HEK293 (cell line): ENCODE measurements at regions not wholly inside any gene's neighbourhood (a gene's known extent, or its start where the extent isn't known, plus 50 kb on each side); places are given as distances from the start of the nearest gene placed in this dataset.

Experiments used
- CTCF ChIA-PET: fragments of 350-600 bp; formaldehyde crosslinking; extraction: SDS; loops from one replicate; lab custom pipeline; 2021; ENCODE audit warnings: antibody characterized with exemption; lab: Yijun Ruan, JAX
- POLR2A ChIA-PET: fragments of 300-600 bp; formaldehyde crosslinking; extraction: SDS; loops from one replicate; lab custom pipeline; 2020; ENCODE audit warnings: antibody characterized with exemption, inconsistent platforms; lab: Yijun Ruan, JAX
- H3K27ac ChIP-seq: fragments of 200-500 bp; sonication (Bioruptor generic); 2 replicates; pipeline ENCODE4 v1.5.1; 2014; ENCODE audit warnings: low read depth, low read length, control low read depth, inconsistent platforms; ENCODE audit errors: extremely low read depth
- H3K36me3 ChIP-seq, 2 experiments: fragments of 200-500 bp in 1 of 2; sonication (Bioruptor generic) in 1 of 2; 1 replicate in 1 of 2; 2 replicates in 1 of 2; pipeline ENCODE4 v1.5.1; 2014 to 2017; ENCODE audit warnings: inconsistent platforms in 2 of 2, low read length in 2 of 2; ENCODE audit not compliant: control insufficient read depth in 2 of 2, insufficient read depth in 1 of 2
- H3K4me1 ChIP-seq: fragments of 200-500 bp; sonication (Bioruptor generic); 2 replicates; pipeline ENCODE4 v1.5.1; 2014; ENCODE audit warnings: mild to moderate bottlenecking, low read length, inconsistent platforms; ENCODE audit not compliant: control insufficient read depth, insufficient read depth
- H3K4me3 ChIP-seq: 2 replicates; pipeline ENCODE4 v1.5.1; 2011; ENCODE audit warnings: low read depth, mild to moderate bottlenecking, control low read depth, low read length, moderate library complexity
- H3K9me3 ChIP-seq: fragments of 200-500 bp; sonication (Bioruptor generic); 2 replicates; pipeline ENCODE4 v1.5.1; 2014; ENCODE audit warnings: low read depth, low read length, inconsistent platforms; ENCODE audit not compliant: control insufficient read depth, insufficient read depth
- BCL11B ChIP-seq: fragments of 450-650 bp; formaldehyde crosslinking; IDR thresholded peaks from 2 replicates; pipeline ENCODE4 v1.5.1; 2016; ENCODE audit warnings: low read depth, missing biosample characterization, missing genetic modification characterization
- KLF10 ChIP-seq: fragments of 450-650 bp; IDR thresholded peaks from 2 replicates; pipeline ENCODE4 v1.5.1; 2018; ENCODE audit warnings: missing biosample characterization, mild to moderate bottlenecking, missing genetic modification characterization
- MEIS1 ChIP-seq: sonication (generic); formaldehyde crosslinking; IDR thresholded peaks from 2 replicates; pipeline ENCODE4 v1.8.1; 2022; ENCODE audit warnings: missing genetic modification reagents, mild to moderate bottlenecking, borderline replicate concordance
- PRDM1 ChIP-seq: fragments of 450-650 bp; formaldehyde crosslinking; IDR thresholded peaks from 2 replicates; pipeline ENCODE4; 2016; ENCODE audit warnings: missing biosample characterization, missing genetic modification characterization
- PRDM6 ChIP-seq: fragments of 450-650 bp; formaldehyde crosslinking; IDR thresholded peaks from 2 replicates; pipeline ENCODE4 v1.5.1; 2017; ENCODE audit warnings: missing biosample characterization, missing genetic modification characterization
- SP3 ChIP-seq: fragments of 450-650 bp; formaldehyde crosslinking; IDR thresholded peaks from 2 replicates; pipeline ENCODE4 v1.5.1; 2016; ENCODE audit warnings: missing biosample characterization, missing genetic modification characterization
- ZIC2 ChIP-seq: fragments of 450-650 bp; formaldehyde crosslinking; IDR thresholded peaks from 2 replicates; pipeline ENCODE4 v1.5.1; 2016; ENCODE audit warnings: missing biosample characterization, missing genetic modification characterization
- ZNF132 ChIP-seq: fragments of 450-650 bp; formaldehyde crosslinking; IDR thresholded peaks from 2 replicates; pipeline ENCODE4 v1.5.1; 2017; ENCODE audit warnings: missing biosample characterization, missing genetic modification characterization, borderline replicate concordance
- ZNF292 ChIP-seq: fragments of 450-650 bp; formaldehyde crosslinking; IDR thresholded peaks from 2 replicates; pipeline ENCODE4 v1.5.1; 2016; ENCODE audit warnings: low read depth, missing biosample characterization, missing genetic modification characterization, borderline replicate concordance
- ZNF302 ChIP-seq: fragments of 450-650 bp; formaldehyde crosslinking; IDR thresholded peaks from 2 replicates; pipeline ENCODE4 v1.5.1; 2016; ENCODE audit warnings: missing biosample characterization, missing genetic modification characterization, low read depth
- ZNF404 ChIP-seq: fragments of 450-650 bp; formaldehyde crosslinking; IDR thresholded peaks from 2 replicates; pipeline ENCODE4 v1.5.1; 2017; ENCODE audit warnings: missing biosample characterization, missing genetic modification characterization
- ZNF426 ChIP-seq: fragments of 450-650 bp; formaldehyde crosslinking; IDR thresholded peaks from 2 replicates; pipeline ENCODE4 v1.5.1; 2017; ENCODE audit warnings: missing biosample characterization, missing genetic modification characterization, mild to moderate bottlenecking, inconsistent platforms, moderate library complexity
- ZNF514 ChIP-seq: fragments of 450-650 bp; formaldehyde crosslinking; IDR thresholded peaks from 2 replicates; pipeline ENCODE4 v1.5.1; 2016; ENCODE audit warnings: missing biosample characterization, missing genetic modification characterization
- ZNF530 ChIP-seq: fragments of 450-650 bp; formaldehyde crosslinking; IDR thresholded peaks from 2 replicates; pipeline ENCODE4 v1.5.1; 2016; ENCODE audit warnings: low read depth, missing biosample characterization, missing genetic modification characterization
- ZNF660 ChIP-seq: fragments of 450-650 bp; IDR thresholded peaks from 2 replicates; pipeline ENCODE4 v1.5.1; 2018; ENCODE audit warnings: missing biosample characterization, mild to moderate bottlenecking, missing genetic modification characterization
- ZNF747 ChIP-seq: fragments of 450-650 bp; formaldehyde crosslinking; IDR thresholded peaks from 2 replicates; pipeline ENCODE4 v1.5.1; 2016; ENCODE audit warnings: missing biosample characterization, missing genetic modification characterization
- ZNF76 ChIP-seq: fragments of 450-650 bp; formaldehyde crosslinking; IDR thresholded peaks from 2 replicates; pipeline ENCODE4; 2016; ENCODE audit warnings: low read depth, missing biosample characterization, missing genetic modification characterization, borderline replicate concordance
- ZNF768 ChIP-seq: fragments of 450-650 bp; formaldehyde crosslinking; IDR thresholded peaks from 2 replicates; pipeline ENCODE4 v1.5.1; 2018; ENCODE audit warnings: missing biosample characterization, mild to moderate bottlenecking, missing genetic modification characterization
- ZNF776 ChIP-seq: fragments of 450-650 bp; formaldehyde crosslinking; IDR thresholded peaks from 2 replicates; pipeline ENCODE4 v1.5.0; 2017; ENCODE audit warnings: missing biosample characterization, missing genetic modification characterization, borderline replicate concordance
- ZNF785 ChIP-seq: fragments of 450-650 bp; formaldehyde crosslinking; IDR thresholded peaks from 2 replicates; pipeline ENCODE4 v1.5.1; 2016; ENCODE audit warnings: missing biosample characterization, missing genetic modification characterization
- ZNF837 ChIP-seq: fragments of 450-650 bp; formaldehyde crosslinking; IDR thresholded peaks from 2 replicates; pipeline ENCODE4 v1.5.1; 2016; ENCODE audit warnings: missing biosample characterization, missing genetic modification characterization

GRCh38 chr6:139431602-139431956, 57.1 kb upstream of the CITED2 start:
- ChIA-PET CTCF (no interaction called here), POLR2A (no interaction called here)
- Histone ChIP-seq H3K27ac (no peak overlapping the region), H3K4me3 (no peak overlapping the region), H3K9me3 (no peaks in the 10 kb centered on the region), H3K36me3 (no peaks in the 10 kb centered on the region), H3K4me1 (no peaks in the 10 kb centered on the region)
- TF ChIP-seq BCL11B (tag by site-specific recombination): no peak

- TF ChIP-seq ZIC2 (no peak), ZNF747 (no peak), SP3 (no peak), ZNF76 (peak; percentile 51; the same call in 1 of the 2 replicates), ZNF530 (tag by site-specific recombination) (no peak), PRDM6 (tag by site-specific recombination) (no peak)
- H3K9me3 ChIP-seq: no peaks in the 10 kb centered on the region
- ChIA-PET POLR2A (no interaction called here), CTCF (no interaction called here)
- no peak overlapping the region for H3K27ac ChIP-seq
- no peaks in the 10 kb centered on the region for H3K4me1 ChIP-seq
- no peaks in the 10 kb centered on the region for H3K36me3 ChIP-seq
- H3K4me3 ChIP-seq: no peak overlapping the region
Observed at GRCh38 chr6:139430899-139431601, 56.6 kb upstream of the CITED2 start.

GRCh38 chr6:139429580-139430145, 55.2 kb upstream of the CITED2 start:
- no peaks in the 10 kb centered on the region for H3K9me3 ChIP-seq
- H3K4me1 ChIP-seq: no peaks in the 10 kb centered on the region
- CTCF ChIA-PET: no interaction called here
- POLR2A ChIA-PET: interaction anchor here (0.6 to 2.4 kb wide), 4 partner anchors 35 to 76 kb away, joined by 4 to 8 read pairs (median 6); partner anchors contain the start of gene CITED2
- no peaks in the 10 kb centered on the region for H3K36me3 ChIP-seq
- H3K4me3 ChIP-seq: no peak overlapping the region
- no peak overlapping the region for H3K27ac ChIP-seq
- TF ChIP-seq ZNF837 (tag by site-specific recombination) (no peak), ZNF404 (tag by site-specific recombination) (no peak), ZNF660 (tag by site-specific recombination) (no peak), MEIS1 (CRISPR knock-in tag) (no peak), ZNF426 (tag by site-specific recombination) (no peak), KLF10 (tag by site-specific recombination) (no peak), ZNF302 (tag by site-specific recombination) (no peak), ZNF132 (tag by site-specific recombination) (no peak), ZNF292 (tag by site-specific recombination) (no peak), ZNF785 (tag by site-specific recombination) (no peak), ZNF768 (tag by site-specific recombination) (no peak), ZNF514 (tag by site-specific recombination) (no peak), ZNF776 (tag by site-specific recombination) (no peak), PRDM1 (no peak)
